ENCODE measurements at regions not wholly inside any gene's neighbourhood (a gene's known extent, or its start where the extent isn't known, plus 50 kb on each side); places are given as distances from the start of the nearest gene placed in this dataset.

DNA sequence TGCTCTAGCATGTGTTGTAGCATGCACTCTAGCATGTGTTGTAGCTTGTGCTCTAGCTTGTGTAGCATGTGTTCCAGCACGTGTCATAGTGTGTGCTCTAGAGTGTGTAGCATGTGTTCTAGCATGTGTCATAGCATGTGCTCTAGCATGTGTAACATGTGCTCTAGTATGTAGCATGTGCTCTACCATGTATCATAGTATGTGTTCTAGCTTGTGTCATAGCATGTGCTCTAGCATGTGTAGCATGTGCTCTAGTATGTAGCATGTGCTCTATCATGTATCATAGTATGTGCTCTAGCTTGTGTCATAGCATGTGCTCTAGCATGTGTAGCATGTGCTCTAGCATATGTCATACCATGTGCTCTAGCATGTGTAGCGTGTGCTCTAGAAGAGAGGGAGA is 255.3 kb downstream of the ICE1 start:
- peak overlapping the region in 1 of 3 donors; percentile 3 for H3K4me3 ChIP-seq (ENCODE audit: low read length in 3 of 3)
- intact Hi-C loops (cut with DNase I): no loop called here
- TF ChIP-seq, protein P1, sequence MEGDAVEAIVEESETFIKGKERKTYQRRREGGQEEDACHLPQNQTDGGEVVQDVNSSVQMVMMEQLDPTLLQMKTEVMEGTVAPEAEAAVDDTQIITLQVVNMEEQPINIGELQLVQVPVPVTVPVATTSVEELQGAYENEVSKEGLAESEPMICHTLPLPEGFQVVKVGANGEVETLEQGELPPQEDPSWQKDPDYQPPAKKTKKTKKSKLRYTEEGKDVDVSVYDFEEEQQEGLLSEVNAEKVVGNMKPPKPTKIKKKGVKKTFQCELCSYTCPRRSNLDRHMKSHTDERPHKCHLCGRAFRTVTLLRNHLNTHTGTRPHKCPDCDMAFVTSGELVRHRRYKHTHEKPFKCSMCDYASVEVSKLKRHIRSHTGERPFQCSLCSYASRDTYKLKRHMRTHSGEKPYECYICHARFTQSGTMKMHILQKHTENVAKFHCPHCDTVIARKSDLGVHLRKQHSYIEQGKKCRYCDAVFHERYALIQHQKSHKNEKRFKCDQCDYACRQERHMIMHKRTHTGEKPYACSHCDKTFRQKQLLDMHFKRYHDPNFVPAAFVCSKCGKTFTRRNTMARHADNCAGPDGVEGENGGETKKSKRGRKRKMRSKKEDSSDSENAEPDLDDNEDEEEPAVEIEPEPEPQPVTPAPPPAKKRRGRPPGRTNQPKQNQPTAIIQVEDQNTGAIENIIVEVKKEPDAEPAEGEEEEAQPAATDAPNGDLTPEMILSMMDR (IDR thresholded peaks at IDR 0.05; ENCODE audit: borderline replicate concordance, extremely low read depth, insufficient read depth): no peak
- H3K27ac ChIP-seq (ENCODE audit: low read depth in 2 of 2, low read length in 2 of 2): no peak overlapping the region
- H3K9ac ChIP-seq (ENCODE audit: low read length in 3 of 3): no peak overlapping the region
- H3K9me3 ChIP-seq (ENCODE audit: control insufficient read depth in 2 of 3, insufficient read depth in 1 of 3, low read length in 3 of 3): peaks cover 0 to 4% (median 0%) of the 10 kb centered on the region in 3 donors
- H3K27me3 ChIP-seq (ENCODE audit: control insufficient read depth, insufficient read depth, low read length): peaks cover 2% of the 10 kb centered on the region
- DNase-seq (no peak), FAIRE-seq (no peak)
- peaks cover 0 to 6% (median 0%) of the 10 kb centered on the region in 3 donors for H3K4me1 ChIP-seq (ENCODE audit: control insufficient read depth in 2 of 3, insufficient read depth in 2 of 3, low read depth in 1 of 3, low read length in 3 of 3)
- H3K36me3 ChIP-seq (ENCODE audit: control insufficient read depth in 2 of 3, insufficient read depth in 3 of 3, low read length in 3 of 3): no peaks in the 10 kb centered on the region

- Histone ChIP-seq H3K9me3 (ENCODE audit: control insufficient read depth in 2 of 3, insufficient read depth in 1 of 3, low read length in 3 of 3) (peaks cover 0 to 4% (median 0%) of the 10 kb centered on the region in 3 donors), H3K27me3 (ENCODE audit: control insufficient read depth, insufficient read depth, low read length) (peaks cover 2% of the 10 kb centered on the region), H3K4me3 (ENCODE audit: low read length in 3 of 3) (no peak overlapping the region), H3K4me1 (ENCODE audit: control insufficient read depth in 2 of 3, insufficient read depth in 2 of 3, low read depth in 1 of 3, low read length in 3 of 3) (peaks cover 0 to 6% (median 0%) of the 10 kb centered on the region in 3 donors), H3K27ac (ENCODE audit: low read depth in 2 of 2, low read length in 2 of 2) (no peak overlapping the region), H3K9ac (ENCODE audit: low read length in 3 of 3) (no peak overlapping the region), H3K36me3 (ENCODE audit: control insufficient read depth in 2 of 3, insufficient read depth in 3 of 3, low read length in 3 of 3) (no peaks in the 10 kb centered on the region)
- FAIRE-seq (no peak), DNase-seq (peak in 1 of 5 donors; percentile 25)
- TF ChIP-seq, protein P1 (IDR thresholded peaks at IDR 0.05; ENCODE audit: borderline replicate concordance, extremely low read depth, insufficient read depth): no peak
- intact Hi-C loops (cut with DNase I): no loop called here
Observed at GRCh38 chr5:5676218-5676617, 253.7 kb downstream of the ICE1 start.

DNA sequence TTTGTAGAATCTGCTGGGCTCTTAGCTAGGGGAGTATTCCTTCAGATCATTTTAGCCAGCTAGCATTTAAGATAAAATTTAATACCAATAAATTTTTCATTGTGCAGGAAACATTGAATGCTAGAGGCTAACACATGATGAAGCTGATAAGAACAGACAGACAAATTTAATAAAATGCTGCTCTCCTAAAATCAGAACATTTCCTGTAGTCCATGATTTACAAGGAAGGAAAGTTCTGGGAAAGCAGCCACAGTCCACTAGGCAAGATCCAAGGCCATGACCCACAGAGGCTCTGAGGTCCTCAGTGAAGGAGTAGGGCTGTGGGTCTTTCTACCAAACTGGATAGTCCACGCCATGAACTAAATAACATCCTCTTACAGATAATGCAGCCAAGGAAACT is 253.0 kb downstream of the ICE1 start:
- Histone ChIP-seq H3K4me1 (ENCODE audit: control insufficient read depth in 2 of 3, insufficient read depth in 2 of 3, low read depth in 1 of 3, low read length in 3 of 3) (peaks cover 0 to 6% (median 0%) of the 10 kb centered on the region in 3 donors), H3K4me3 (ENCODE audit: low read length in 3 of 3) (no peak overlapping the region), H3K27ac (ENCODE audit: low read depth in 2 of 2, low read length in 2 of 2) (peak overlapping the region in 1 of 2 donors; percentile 25), H3K9ac (ENCODE audit: low read length in 3 of 3) (no peak overlapping the region), H3K36me3 (ENCODE audit: control insufficient read depth in 2 of 3, insufficient read depth in 3 of 3, low read length in 3 of 3) (no peaks in the 10 kb centered on the region), H3K27me3 (ENCODE audit: control insufficient read depth, insufficient read depth, low read length) (peaks cover 2% of the 10 kb centered on the region), H3K9me3 (ENCODE audit: control insufficient read depth in 2 of 3, insufficient read depth in 1 of 3, low read length in 3 of 3) (peaks cover 0 to 4% (median 0%) of the 10 kb centered on the region in 3 donors)
- peak in 2 of 5 donors; percentile 9 to 54 for DNase-seq
- FAIRE-seq: no peak
- TF ChIP-seq, protein P1 (IDR thresholded peaks at IDR 0.05; ENCODE audit: borderline replicate concordance, extremely low read depth, insufficient read depth): no peak
- intact Hi-C loops (cut with DNase I): no loop called here

- DNase-seq: no peak
- Histone ChIP-seq H3K36me3 (ENCODE audit: control insufficient read depth in 2 of 3, insufficient read depth in 3 of 3, low read length in 3 of 3) (no peaks in the 10 kb centered on the region), H3K4me3 (ENCODE audit: low read length in 3 of 3) (no peak overlapping the region), H3K9ac (ENCODE audit: low read length in 3 of 3) (no peak overlapping the region), H3K27me3 (ENCODE audit: control insufficient read depth, insufficient read depth, low read length) (no peaks in the 10 kb centered on the region), H3K9me3 (ENCODE audit: control insufficient read depth in 2 of 3, insufficient read depth in 1 of 3, low read length in 3 of 3) (no peaks in the 10 kb centered on the region), H3K4me1 (ENCODE audit: control insufficient read depth in 2 of 3, insufficient read depth in 2 of 3, low read depth in 1 of 3, low read length in 3 of 3) (no peaks in the 10 kb centered on the region), H3K27ac (ENCODE audit: low read depth in 2 of 2, low read length in 2 of 2) (no peak overlapping the region)
- intact Hi-C loops (cut with DNase I): no loop called here
- no peak for FAIRE-seq
- TF ChIP-seq, protein P1 (IDR thresholded peaks at IDR 0.05; ENCODE audit: borderline replicate concordance, extremely low read depth, insufficient read depth): no peak
Observed at GRCh38 chr5:5671823-5672222, 249.3 kb downstream of the ICE1 start.
